HG03558 (cell line): ENCODE measurements at regions not wholly inside any gene's neighbourhood (a gene's known extent, or its start where the extent isn't known, plus 50 kb on each side); places are given as distances from the start of the nearest gene placed in this dataset.
"Not testable (repeated sequence)": the region's sequence is repeated elsewhere in the genome, so short reads cannot be mapped to it uniquely, and the experiment has no call there.

Experiments
- ATAC-seq: cut with Tn5 transposase; IDR thresholded peaks from one replicate; pipeline ENCODE4 v1.9.1; 2021; ENCODE audit warnings: moderate number of reproducible peaks; ENCODE audit not compliant: unreplicated experiment; ENCODE audit errors: extremely low read depth

- not testable (repeated sequence) for ATAC-seq
Observed at GRCh38 chr5:120181238-120181637, 282.9 kb upstream of the PRR16 start.

GRCh38 chr5:120194650-120195049 lies 269.4 kb upstream of the PRR16 start:
- ATAC-seq = not testable (repeated sequence)

- no peak for ATAC-seq
Observed at GRCh38 chr5:120199559-120199958, 264.5 kb upstream of the PRR16 start.

DNA sequence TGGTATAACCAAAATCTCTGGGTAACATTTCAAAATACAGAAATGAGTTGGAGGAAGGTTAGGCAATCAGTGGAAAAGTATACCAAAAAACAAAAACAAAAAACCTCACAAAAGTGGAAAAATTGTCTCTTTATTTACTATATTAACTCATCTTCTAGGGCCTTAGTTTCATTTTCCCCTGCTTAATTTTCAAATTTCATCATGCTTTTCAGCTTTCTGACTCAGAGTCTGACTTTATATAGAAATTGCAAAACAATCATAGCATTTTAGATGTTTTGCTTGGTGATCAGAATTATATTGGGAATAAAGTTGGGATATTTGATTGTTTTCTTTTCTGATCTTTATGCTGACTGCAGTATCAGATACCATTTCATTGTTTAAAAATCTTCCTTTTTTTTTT lies 257.0 kb upstream of the PRR16 start:
- no peak for ATAC-seq

GRCh38 chr5:120217001-120217400 lies 247.1 kb upstream of the PRR16 start:
- ATAC-seq = no peak

DNA sequence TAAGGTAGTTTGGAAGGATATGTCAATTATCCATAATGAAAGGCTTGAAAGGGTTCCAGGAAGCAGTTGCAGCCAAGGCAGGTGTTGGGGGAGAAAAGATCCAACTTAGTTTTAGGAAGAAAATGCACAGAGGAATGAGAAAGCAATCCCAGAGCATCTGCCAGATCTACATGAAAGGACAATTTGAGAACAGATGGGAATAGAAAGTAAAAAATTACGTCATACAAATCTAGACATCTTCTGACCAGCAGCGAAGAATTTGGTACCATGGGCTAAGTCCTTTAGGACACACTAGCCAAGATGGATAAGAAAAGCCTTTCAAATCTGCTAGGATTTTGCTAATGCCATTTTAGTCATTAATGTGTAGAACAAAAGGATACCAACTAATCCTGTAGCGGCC lies 244.1 kb upstream of the PRR16 start:
- ATAC-seq = no peak

GRCh38 chr5:120225524-120225923 lies 238.6 kb upstream of the PRR16 start:
- no peak for ATAC-seq

DNA sequence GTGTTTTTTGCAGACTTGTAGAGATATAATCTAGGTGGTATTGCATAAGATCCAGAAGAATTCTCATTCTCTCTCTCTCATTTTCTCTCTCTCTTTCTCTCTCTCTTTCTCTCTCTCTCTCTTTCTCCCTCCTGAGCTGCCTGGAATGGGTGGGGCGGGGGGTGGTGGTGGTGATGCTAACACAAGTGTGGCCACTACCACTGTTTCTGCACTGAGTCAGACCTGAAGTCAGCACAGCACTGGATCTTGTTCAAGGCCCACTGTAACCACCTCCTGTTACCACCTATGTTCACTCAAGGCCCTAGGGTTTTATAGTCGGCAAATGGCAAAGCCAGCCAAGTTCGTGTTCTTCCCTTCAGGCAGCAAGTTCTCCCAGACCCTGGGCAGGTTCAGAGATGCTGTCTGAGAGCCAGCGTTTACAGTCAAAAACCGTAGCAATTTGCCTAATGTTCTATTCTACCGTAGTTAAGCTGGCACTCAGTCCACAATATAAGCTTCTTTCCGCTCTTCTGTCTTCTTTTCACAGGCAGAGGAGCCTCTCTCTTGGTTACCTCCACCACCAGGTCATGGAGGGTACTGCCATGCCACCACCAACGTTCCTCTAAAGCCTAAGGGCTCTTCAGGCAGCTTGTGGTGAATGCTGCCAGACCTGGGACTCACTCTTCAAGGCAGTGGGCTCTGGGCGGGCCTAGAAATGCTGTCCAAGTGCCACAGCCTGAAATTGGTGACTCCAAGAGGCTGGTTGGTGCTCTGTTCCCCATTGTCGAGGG lies 235.7 kb upstream of the PRR16 start:
- no peak for ATAC-seq

DNA sequence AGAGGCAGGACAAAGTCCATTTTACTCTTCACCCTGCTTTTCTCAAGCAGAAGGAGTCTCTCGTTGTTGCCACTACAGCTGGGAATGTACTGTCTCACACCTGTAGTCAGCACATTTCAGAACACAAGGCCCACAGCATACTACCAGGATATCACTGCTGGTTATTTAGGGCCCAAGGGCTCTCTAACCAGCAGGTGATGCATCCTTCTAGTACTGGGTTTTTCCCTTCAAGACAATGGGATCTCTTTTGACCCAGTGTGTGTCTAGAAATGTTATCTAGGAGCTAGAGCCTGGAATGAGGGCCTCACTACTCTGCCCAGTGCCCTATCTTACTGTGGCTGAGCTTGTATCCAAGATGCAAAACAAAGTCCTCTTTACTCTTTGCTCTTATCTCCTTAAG lies 235.1 kb upstream of the PRR16 start:
- ATAC-seq = no peak

- no peak for ATAC-seq
Observed at GRCh38 chr5:120231563-120231962, 232.5 kb upstream of the PRR16 start.

GRCh38 chr5:120236360-120236759 lies 227.7 kb upstream of the PRR16 start:
- ATAC-seq = no peak

DNA sequence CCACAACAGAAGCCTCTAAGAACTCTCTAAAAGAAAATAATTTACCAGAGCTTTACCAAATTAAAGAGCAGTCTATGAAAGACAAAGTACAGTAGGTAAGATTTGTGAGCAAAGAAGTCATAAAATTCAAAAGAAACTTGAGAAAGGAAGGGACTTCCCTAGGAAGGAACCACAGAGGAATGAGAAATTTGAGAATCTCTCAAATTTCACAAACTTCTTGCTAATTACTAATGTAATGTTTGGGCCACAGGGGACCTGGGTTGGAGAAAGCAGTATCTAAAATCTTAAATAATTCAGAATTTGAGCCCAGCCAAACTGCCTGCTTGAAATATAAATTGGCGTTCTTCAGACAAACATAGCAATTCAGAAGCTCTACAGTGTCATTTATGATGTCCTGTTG lies 225.0 kb upstream of the PRR16 start:
- ATAC-seq = no peak

- no peak for ATAC-seq
Observed at GRCh38 chr5:120240706-120241105, 223.4 kb upstream of the PRR16 start.

DNA sequence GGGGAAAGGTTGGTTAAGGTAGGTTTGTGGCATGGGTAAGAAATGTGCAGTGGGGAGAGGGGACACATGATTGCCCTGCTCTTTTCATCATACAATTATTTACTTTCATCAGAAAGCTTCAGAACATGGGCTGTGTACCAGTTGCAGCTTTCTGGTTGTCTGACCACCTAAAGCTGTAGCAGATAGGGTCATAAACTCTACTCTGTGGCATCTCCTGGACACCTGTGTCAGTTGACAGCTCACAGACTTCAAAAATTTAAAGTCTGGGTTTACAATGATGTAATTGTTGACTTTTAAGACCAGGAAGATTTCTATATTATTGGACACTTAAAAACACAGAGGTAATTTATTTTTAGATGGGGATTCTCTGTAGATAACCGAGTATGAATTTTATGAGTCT lies 222.7 kb upstream of the PRR16 start:
- no peak for ATAC-seq

- no peak for ATAC-seq
Observed at GRCh38 chr5:120251898-120252297, 212.2 kb upstream of the PRR16 start.

DNA sequence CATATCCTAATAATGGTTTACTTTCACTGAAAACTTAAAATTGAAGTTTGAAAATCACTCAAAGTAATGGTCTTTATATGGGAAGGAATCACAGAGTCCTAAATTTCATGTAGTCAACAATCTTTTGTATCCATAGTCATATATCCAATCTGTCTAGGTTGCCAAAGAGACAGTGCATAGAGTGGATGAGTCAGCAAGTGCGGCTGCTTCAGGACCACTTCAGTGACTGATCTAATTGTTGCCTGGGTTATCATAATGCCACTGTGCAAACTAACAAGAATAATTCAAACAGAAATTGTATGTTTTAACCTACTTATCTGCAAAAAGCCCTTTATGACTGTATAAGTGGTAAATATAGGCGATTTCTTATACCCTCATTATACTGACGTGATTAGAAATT lies 211.3 kb upstream of the PRR16 start:
- ATAC-seq = no peak

- no peak for ATAC-seq
Observed at GRCh38 chr5:120254385-120254784, 209.7 kb upstream of the PRR16 start.

DNA sequence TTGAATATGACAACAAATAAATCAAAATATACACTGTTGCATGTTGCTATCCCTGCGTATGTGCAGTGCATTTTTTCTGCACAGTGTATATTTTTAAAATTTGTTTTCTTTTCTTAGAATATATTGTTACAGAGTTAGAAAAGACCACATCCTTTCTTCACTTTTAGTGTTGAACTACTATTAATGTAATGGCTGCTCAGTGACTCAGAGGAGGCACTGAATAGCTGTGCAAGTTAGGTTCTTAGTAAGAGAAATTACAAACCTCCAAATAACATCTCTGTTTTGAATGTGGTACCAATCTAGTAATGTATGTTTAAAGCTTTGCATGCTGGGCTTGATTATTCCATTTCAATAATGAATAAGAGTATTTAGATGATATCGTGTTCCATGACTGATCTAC lies 208.9 kb upstream of the PRR16 start:
- ATAC-seq = no peak

DNA sequence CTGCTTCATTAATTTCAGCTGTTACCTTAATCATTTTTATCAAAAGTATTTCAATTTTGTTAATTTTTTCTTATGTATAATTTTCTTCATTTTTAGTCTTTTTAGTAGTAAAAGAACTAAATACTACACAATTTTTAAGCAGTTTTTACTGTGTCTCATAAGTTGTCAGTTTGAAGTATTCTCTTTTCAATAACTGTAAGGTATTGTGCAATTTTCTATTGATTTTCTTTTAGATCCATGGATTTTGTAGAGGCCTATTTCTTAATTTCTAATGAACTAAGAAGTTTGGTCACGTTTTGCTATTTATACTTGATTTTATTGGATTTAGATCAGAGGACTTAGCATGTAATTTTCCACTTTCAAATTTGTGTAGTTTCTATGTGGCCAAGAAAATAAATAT lies 207.7 kb upstream of the PRR16 start:
- ATAC-seq = no peak

DNA sequence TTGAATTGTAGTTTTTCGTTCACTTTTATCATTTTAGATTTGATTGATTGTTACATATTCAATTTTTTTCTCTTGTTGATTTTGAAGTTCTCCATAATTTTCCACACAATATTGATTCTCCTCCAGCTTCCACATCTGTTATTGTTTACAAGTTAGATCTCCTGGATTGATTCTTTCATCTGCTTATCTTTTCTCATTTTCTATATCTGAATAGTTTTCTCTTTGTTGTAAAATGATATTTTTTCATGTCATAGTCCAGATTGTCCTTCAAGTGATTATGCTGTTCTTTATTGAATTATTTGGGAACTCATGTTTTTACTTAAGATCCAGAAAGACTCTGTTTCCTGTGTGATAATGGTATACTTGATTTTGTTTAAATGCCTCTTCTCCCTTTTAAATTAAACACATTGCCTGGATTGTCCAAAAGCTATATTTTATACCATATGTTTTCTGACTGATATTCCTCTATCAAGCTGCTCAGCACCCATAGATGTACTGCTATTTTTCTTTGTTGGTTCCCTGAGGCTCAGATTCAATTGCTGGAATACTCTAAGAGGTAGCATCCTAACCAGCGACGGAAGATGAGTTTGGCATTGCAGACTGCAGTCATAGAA lies 206.6 kb upstream of the PRR16 start:
- ATAC-seq = no peak

GRCh38 chr5:120258123-120258522 lies 206.0 kb upstream of the PRR16 start:
- ATAC-seq = no peak

GRCh38 chr5:120260651-120261050 lies 203.4 kb upstream of the PRR16 start:
- ATAC-seq = no peak
